Calu3 (cell line): ENCODE measurements at regions not wholly inside any gene's neighbourhood (a gene's known extent, or its start where the extent isn't known, plus 50 kb on each side); places are given as distances from the start of the nearest gene placed in this dataset.

Source experiments
- BruUV-seq: library from RNA; stranded (reverse); fragments of 400-500 nt; replicated peaks from 2 replicates; lab custom pipeline; 2021; lab: Mats Ljungman, UMichigan
- CTCF ChIA-PET: fragments of 300-600 bp; sonication (Branson Sonifier 250); formaldehyde crosslinking; loops from one replicate; lab custom pipeline; 2022; ENCODE audit warnings: antibody characterized with exemption; lab: Charles Lee
- DNase-seq: peaks from one replicate; pipeline ENCODE4 v3.0.0; 2022
- H3K27ac Mint-ChIP-seq: one replicate; pipeline ENCODE4 v1.8.0; 2022; ENCODE audit warnings: mixed read lengths; ENCODE audit not compliant: unreplicated experiment
- H3K27me3 Mint-ChIP-seq: one replicate; pipeline ENCODE4 v1.8.0; 2022; ENCODE audit warnings: mixed read lengths; ENCODE audit not compliant: unreplicated experiment
- H3K36me3 Mint-ChIP-seq: one replicate; pipeline ENCODE4 v1.8.0; 2022; ENCODE audit warnings: mild to moderate bottlenecking, moderate library complexity, mixed read lengths; ENCODE audit not compliant: insufficient read depth, unreplicated experiment
- H3K4me1 Mint-ChIP-seq: one replicate; pipeline ENCODE4 v1.8.0; 2022; ENCODE audit warnings: mild to moderate bottlenecking, low read depth, mixed read lengths; ENCODE audit not compliant: unreplicated experiment
- H3K4me3 Mint-ChIP-seq: one replicate; pipeline ENCODE4 v1.8.0; 2022; ENCODE audit warnings: mild to moderate bottlenecking, low read depth, moderate library complexity, mixed read lengths; ENCODE audit not compliant: unreplicated experiment
- H3K9me3 Mint-ChIP-seq: one replicate; pipeline ENCODE4 v1.8.0; 2022; ENCODE audit warnings: low read depth, mixed read lengths; ENCODE audit not compliant: unreplicated experiment
- intact Hi-C: fragments of 100-400 bp; cut with micrococcal nuclease; formaldehyde crosslinking; loops from one replicate; pipeline ENCODE4 v1.10.0; 2022; ENCODE audit not compliant: unreplicated experiment
- TF ChIP-seq, protein P1 (sequence below): fragments of 200-600 bp; IDR thresholded peaks from one replicate; pipeline ENCODE4 v1.8.0; 2022; ENCODE audit warnings: antibody characterized with exemption; ENCODE audit not compliant: unreplicated experiment

DNA sequence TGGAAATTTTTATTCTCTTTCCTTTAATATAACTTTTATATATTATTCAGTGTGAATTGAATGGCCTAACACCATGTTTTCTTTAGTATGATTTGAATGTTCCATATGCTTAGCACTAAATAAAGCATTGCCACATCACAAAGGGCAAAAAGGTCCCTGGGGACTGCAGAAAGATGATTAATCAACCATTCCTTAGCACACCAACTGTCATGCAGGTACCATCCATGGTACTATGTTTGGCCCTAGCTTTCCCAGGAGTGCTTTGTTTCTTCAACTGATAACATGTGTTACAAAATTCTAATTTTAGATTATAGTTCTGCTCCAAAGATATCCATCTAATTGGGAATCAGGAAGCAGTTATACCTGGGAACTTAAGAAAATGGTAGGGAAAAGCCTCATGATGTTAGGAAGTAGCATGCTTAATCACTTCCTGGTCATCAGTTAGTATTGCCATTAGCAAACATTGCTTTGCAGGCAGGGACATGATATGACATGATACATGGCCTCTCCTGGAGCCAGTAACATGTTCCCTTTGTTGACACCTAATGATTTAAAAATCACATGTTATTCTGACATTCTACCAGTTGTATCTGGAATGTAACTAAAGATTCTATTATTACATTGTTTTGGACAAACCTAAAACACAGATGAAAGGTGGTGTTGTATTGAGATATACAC lies 712.6 kb upstream of the GBE1 start:
- DNase-seq: no peak
- H3K9me3 Mint-ChIP-seq: no peaks in the 10 kb centered on the region
- H3K27ac Mint-ChIP-seq: no peak overlapping the region
- no TSS peak for BruUV-seq
- H3K4me3 Mint-ChIP-seq: no peak overlapping the region
- TF ChIP-seq, protein P1, sequence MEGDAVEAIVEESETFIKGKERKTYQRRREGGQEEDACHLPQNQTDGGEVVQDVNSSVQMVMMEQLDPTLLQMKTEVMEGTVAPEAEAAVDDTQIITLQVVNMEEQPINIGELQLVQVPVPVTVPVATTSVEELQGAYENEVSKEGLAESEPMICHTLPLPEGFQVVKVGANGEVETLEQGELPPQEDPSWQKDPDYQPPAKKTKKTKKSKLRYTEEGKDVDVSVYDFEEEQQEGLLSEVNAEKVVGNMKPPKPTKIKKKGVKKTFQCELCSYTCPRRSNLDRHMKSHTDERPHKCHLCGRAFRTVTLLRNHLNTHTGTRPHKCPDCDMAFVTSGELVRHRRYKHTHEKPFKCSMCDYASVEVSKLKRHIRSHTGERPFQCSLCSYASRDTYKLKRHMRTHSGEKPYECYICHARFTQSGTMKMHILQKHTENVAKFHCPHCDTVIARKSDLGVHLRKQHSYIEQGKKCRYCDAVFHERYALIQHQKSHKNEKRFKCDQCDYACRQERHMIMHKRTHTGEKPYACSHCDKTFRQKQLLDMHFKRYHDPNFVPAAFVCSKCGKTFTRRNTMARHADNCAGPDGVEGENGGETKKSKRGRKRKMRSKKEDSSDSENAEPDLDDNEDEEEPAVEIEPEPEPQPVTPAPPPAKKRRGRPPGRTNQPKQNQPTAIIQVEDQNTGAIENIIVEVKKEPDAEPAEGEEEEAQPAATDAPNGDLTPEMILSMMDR: no peak
- intact Hi-C loops: no loop called here
- no peaks in the 10 kb centered on the region for H3K4me1 Mint-ChIP-seq
- CTCF ChIA-PET: no interaction called here
- no peaks in the 10 kb centered on the region for H3K36me3 Mint-ChIP-seq
- H3K27me3 Mint-ChIP-seq: no peaks in the 10 kb centered on the region

DNA sequence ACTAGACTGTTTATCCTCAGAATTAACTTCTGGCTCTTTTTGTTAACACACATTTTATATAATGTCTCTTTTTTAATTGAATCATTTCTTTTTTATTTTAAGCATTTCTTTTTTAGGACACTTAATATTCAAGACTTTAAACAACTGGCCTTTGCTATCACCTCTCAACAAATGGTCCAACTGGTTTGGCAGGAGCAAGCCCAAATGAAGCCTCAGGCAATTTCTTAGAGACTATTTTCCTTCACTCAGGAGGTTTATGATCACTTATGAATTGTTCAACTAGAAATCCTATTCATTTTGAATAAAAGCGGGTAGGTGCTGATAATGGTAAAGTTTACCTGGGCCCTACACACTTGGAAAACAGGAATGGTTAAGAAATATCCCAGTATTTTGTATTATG lies 705.6 kb upstream of the GBE1 start:
- H3K27me3 Mint-ChIP-seq: no peaks in the 10 kb centered on the region

DNA sequence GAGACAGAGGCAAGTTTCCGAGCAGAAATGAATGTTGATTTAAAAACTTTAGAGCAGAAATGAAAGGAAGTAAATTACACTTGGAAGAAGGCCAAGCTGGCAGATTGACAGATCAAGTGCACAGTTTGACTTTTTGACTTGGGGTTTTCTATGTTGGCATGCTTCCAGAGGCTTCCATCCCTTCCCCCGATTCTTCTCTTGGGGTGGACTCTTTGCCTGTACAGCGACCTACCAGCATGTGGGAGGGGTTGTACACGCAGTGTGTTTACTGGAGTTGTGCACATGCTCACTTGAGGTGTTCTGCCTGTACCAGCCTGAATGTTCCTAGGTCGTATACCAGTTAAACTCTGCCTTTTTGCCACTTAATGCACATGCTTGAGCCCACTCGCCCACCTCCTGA lies 701.5 kb upstream of the GBE1 start:
- Mint-ChIP-seq H3K9me3 (no peaks in the 10 kb centered on the region), H3K4me1 (peaks cover 12% of the 10 kb centered on the region), H3K4me3 (peak overlapping the region; percentile 19), H3K27me3 (no peaks in the 10 kb centered on the region), H3K36me3 (no peaks in the 10 kb centered on the region), H3K27ac (no peak overlapping the region)
- CTCF ChIA-PET: interaction anchor here (0.6 kb wide), 2 partner anchors 41 to 54 kb away, joined by 3 read pairs; no protein-coding TSS in a partner anchor
- TF ChIP-seq, protein P1: no peak
- intact Hi-C loops: no loop called here
- DNase-seq: peak; percentile 10
- BruUV-seq: no TSS peak

More for the DNA sequence above, 705.6 kb upstream of the GBE1 start:
- intact Hi-C loops: no loop called here
- no TSS peak for BruUV-seq
- H3K9me3 Mint-ChIP-seq: no peaks in the 10 kb centered on the region
- H3K4me3 Mint-ChIP-seq: no peak overlapping the region
- CTCF ChIA-PET: interaction anchor here (0.5 kb wide), 1 partner anchor 315 kb away, joined by 3 read pairs; no protein-coding TSS in a partner anchor
- TF ChIP-seq, protein P1: no peak
- no peak overlapping the region for H3K27ac Mint-ChIP-seq
- H3K36me3 Mint-ChIP-seq: no peaks in the 10 kb centered on the region
- no peak for DNase-seq
- H3K4me1 Mint-ChIP-seq: peaks cover 12% of the 10 kb centered on the region

DNA sequence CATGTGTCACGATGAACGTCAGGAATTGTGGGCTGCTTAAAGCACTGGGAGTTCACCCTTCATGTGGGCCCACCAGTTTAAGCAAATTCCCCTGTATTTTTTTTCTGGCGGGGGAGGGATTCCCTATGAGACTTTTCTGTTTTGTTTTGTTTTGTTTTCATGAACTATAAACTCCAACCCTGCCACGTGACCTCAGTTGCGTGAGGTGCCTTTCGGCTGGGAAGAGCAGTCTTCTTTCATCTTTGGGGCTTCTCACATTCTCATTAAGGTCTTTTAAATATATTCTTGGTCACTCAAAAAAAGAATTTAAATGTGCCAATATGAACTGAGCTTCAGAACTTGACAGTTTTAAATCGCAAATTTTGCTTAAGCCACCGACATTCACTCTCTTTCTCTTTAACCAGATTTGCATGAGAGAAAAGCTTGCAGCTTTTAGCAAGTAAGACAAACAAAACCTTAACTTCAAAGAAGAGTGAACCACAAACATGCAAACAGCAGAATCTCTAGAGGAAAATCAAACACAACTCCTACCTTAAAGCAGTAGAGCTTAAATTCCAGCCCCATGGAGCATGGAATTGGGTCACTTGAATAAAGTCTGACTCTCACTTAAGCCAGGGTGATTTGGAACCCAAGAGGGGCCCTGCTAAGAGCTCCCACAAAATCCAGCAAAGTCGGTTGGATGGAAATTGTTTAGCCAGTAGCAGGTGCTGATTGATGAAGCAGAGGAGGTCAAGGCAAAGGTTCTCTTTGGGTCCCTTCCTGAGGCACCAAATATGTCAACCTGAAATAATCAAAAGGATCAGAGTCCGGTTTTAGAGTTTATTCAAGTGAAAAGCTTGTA lies 699.8 kb upstream of the GBE1 start:
- no peak overlapping the region for H3K27ac Mint-ChIP-seq
- no TSS peak for BruUV-seq
- no peak overlapping the region for H3K4me3 Mint-ChIP-seq
- DNase-seq: no peak
- H3K27me3 Mint-ChIP-seq: no peaks in the 10 kb centered on the region
- CTCF ChIA-PET: no interaction called here
- intact Hi-C loops: no loop called here
- no peaks in the 10 kb centered on the region for H3K36me3 Mint-ChIP-seq
- TF ChIP-seq, protein P1: no peak
- no peaks in the 10 kb centered on the region for H3K9me3 Mint-ChIP-seq
- H3K4me1 Mint-ChIP-seq: peaks cover 12% of the 10 kb centered on the region
